ENCODE measurements at regions not wholly inside any gene's neighbourhood (a gene's known extent, or its start where the extent isn't known, plus 50 kb on each side); places are given as distances from the start of the nearest gene placed in this dataset.

- Histone ChIP-seq H3K79me2 (ENCODE audit: control insufficient read depth, insufficient read depth, low read length) (no peaks in the 10 kb centered on the region), H3K27ac (ENCODE audit: control insufficient read depth, insufficient read depth, low read length) (no peak overlapping the region), H3K9me1 (ENCODE audit: control insufficient read depth, extremely low read depth, insufficient read depth, low read length) (no peaks in the 10 kb centered on the region), H3K4me2 (ENCODE audit: control insufficient read depth, extremely low read depth, insufficient read depth, low read depth, low read length) (no peak overlapping the region), H2AFZ (ENCODE audit: control insufficient read depth, low read length) (no peak overlapping the region), H4K20me1 (ENCODE audit: control insufficient read depth, extremely low read depth, insufficient read depth, low read length) (no peaks in the 10 kb centered on the region), H3K4me1 (ENCODE audit: control insufficient read depth, extremely low read depth, insufficient read depth, low read length) (no peaks in the 10 kb centered on the region), H3K9ac (ENCODE audit: control insufficient read depth, extremely low read depth, insufficient read depth, low read length) (no peak overlapping the region), H3K27me3 (ENCODE audit: control insufficient read depth, extremely low read depth, insufficient read depth, low read length) (no peaks in the 10 kb centered on the region), H3K9me3 (ENCODE audit: control insufficient read depth, low read depth, low read length) (no peaks in the 10 kb centered on the region), H3K4me3 (ENCODE audit: control insufficient read depth in 2 of 3, extremely low read depth in 1 of 3, insufficient read depth in 2 of 3, low read depth in 1 of 3, low read length in 3 of 3) (no peak overlapping the region), H3K36me3 (ENCODE audit: control insufficient read depth in 2 of 2, extremely low read depth in 1 of 2, insufficient read depth in 2 of 2, low read length in 2 of 2) (no peaks in the 10 kb centered on the region)
- TF ChIP-seq CTCF (optimal IDR thresholded peaks at IDR 0.05 in 1 of 3, IDR thresholded peaks at IDR 0.05 in 1 of 3, conservative IDR thresholded peaks at IDR 0.05 in 1 of 3; ENCODE audit: extremely low read depth in 1 of 3, insufficient read depth in 2 of 3, low read length in 3 of 3) (no peak), EZH2 (IDR thresholded peaks at IDR 0.05; ENCODE audit: low read length) (no peak)
- dilution Hi-C loops (cut with MboI; ENCODE audit: extremely low pct_ligation_motif_present, low sequenced_read_pairs): no loop called here
- DNase-seq (ENCODE audit: low read depth, low spot score) (no peak), FAIRE-seq (no peak)
Observed at GRCh38 chr9:103713631-103714030, 380.5 kb upstream of the SMC2 start.

- no peak overlapping the region for H3K4me3 ChIP-seq (ENCODE audit: control insufficient read depth in 2 of 3, extremely low read depth in 1 of 3, insufficient read depth in 2 of 3, low read depth in 1 of 3, low read length in 3 of 3)
- no peaks in the 10 kb centered on the region for H4K20me1 ChIP-seq (ENCODE audit: control insufficient read depth, extremely low read depth, insufficient read depth, low read length)
- no peak overlapping the region for H3K9ac ChIP-seq (ENCODE audit: control insufficient read depth, extremely low read depth, insufficient read depth, low read length)
- H3K27me3 ChIP-seq (ENCODE audit: control insufficient read depth, extremely low read depth, insufficient read depth, low read length): no peaks in the 10 kb centered on the region
- TF ChIP-seq CTCF (optimal IDR thresholded peaks at IDR 0.05 in 1 of 3, IDR thresholded peaks at IDR 0.05 in 1 of 3, conservative IDR thresholded peaks at IDR 0.05 in 1 of 3; ENCODE audit: extremely low read depth in 1 of 3, insufficient read depth in 2 of 3, low read length in 3 of 3) (no peak), EZH2 (IDR thresholded peaks at IDR 0.05; ENCODE audit: low read length) (no peak)
- FAIRE-seq (no peak), DNase-seq (ENCODE audit: low read depth, low spot score) (no peak)
- no peak overlapping the region for H3K4me2 ChIP-seq (ENCODE audit: control insufficient read depth, extremely low read depth, insufficient read depth, low read depth, low read length)
- no peak overlapping the region for H3K27ac ChIP-seq (ENCODE audit: control insufficient read depth, insufficient read depth, low read length)
- no peak overlapping the region for H2AFZ ChIP-seq (ENCODE audit: control insufficient read depth, low read length)
- H3K4me1 ChIP-seq (ENCODE audit: control insufficient read depth, extremely low read depth, insufficient read depth, low read length): no peaks in the 10 kb centered on the region
- H3K9me1 ChIP-seq (ENCODE audit: control insufficient read depth, extremely low read depth, insufficient read depth, low read length): no peaks in the 10 kb centered on the region
- no peaks in the 10 kb centered on the region for H3K9me3 ChIP-seq (ENCODE audit: control insufficient read depth, low read depth, low read length)
- H3K79me2 ChIP-seq (ENCODE audit: control insufficient read depth, insufficient read depth, low read length): no peaks in the 10 kb centered on the region
- dilution Hi-C loops (cut with MboI; ENCODE audit: extremely low pct_ligation_motif_present, low sequenced_read_pairs): no loop called here
- no peaks in the 10 kb centered on the region for H3K36me3 ChIP-seq (ENCODE audit: control insufficient read depth in 2 of 2, extremely low read depth in 1 of 2, insufficient read depth in 2 of 2, low read length in 2 of 2)
Observed at GRCh38 chr9:103714992-103715391, 379.1 kb upstream of the SMC2 start.

All from keratinocyte (primary cell).